IMR-90 (cell line): ENCODE measurements at regions not wholly inside any gene's neighbourhood (a gene's known extent, or its start where the extent isn't known, plus 50 kb on each side); places are given as distances from the start of the nearest gene placed in this dataset.

Experiments used
- ATAC-seq: fragments of 200-7000 bp; cut with Tn5 transposase; 2 replicates; pipeline ENCODE4 v1.9.1; 2020; ENCODE audit warnings: low read depth, mild to moderate bottlenecking, moderate library complexity
- BruUV-seq: library from RNA; stranded (reverse); fragments of 400-500 nt; replicated peaks from 2 replicates; lab custom pipeline; 2021; lab: Mats Ljungman, UMichigan
- CTCF ChIA-PET: fragments of 300-600 bp; formaldehyde crosslinking; extraction: SDS; loops from one replicate; lab custom pipeline; 2021; ENCODE audit warnings: antibody characterized with exemption; lab: Yijun Ruan, JAX
- POLR2A ChIA-PET: fragments of 300-600 bp; sonication (Branson Sonifier 250); formaldehyde crosslinking; loops from one replicate; lab custom pipeline; 2022; ENCODE audit warnings: antibody characterized with exemption; ENCODE audit not compliant: unreplicated experiment; lab: Charles Lee
- DNase-seq: peaks from one replicate; pipeline ENCODE4 v3.0.0; 2013
- H2AFZ ChIP-seq: replicated peaks from 2 replicates; pipeline ENCODE3; 2013; ENCODE audit warnings: low read length, mild to moderate bottlenecking; ENCODE audit not compliant: poor library complexity
- H2AK5ac ChIP-seq: 2 replicates; pipeline ENCODE4 v1.6.1; 2013; ENCODE audit warnings: low read depth, low read length, inconsistent platforms
- H2AK9ac ChIP-seq: replicated peaks from 2 replicates; pipeline ENCODE3; 2013; ENCODE audit warnings: mild to moderate bottlenecking, low read depth, low read length, moderate library complexity; ENCODE audit not compliant: poor library complexity
- H2BK120ac ChIP-seq: 2 replicates; pipeline ENCODE4 v1.6.1; 2013; ENCODE audit warnings: low read depth, low read length, inconsistent platforms
- H2BK15ac ChIP-seq: 3 replicates; pipeline ENCODE4 v1.6.1; 2013; ENCODE audit warnings: low read depth, low read length, inconsistent platforms
- H2BK20ac ChIP-seq: 2 replicates; pipeline ENCODE4 v1.6.1; 2013; ENCODE audit warnings: low read depth, mild to moderate bottlenecking, inconsistent platforms, low read length, moderate library complexity
- H2BK5ac ChIP-seq: 2 replicates; pipeline ENCODE4 v1.6.1; 2013; ENCODE audit warnings: mild to moderate bottlenecking, low read depth, low read length, inconsistent platforms; ENCODE audit not compliant: poor library complexity, severe bottlenecking
- H3K14ac ChIP-seq: replicated peaks from 2 replicates; pipeline ENCODE4 v1.6.1; 2013; ENCODE audit warnings: low read depth, low read length, inconsistent platforms
- H3K18ac ChIP-seq: 2 replicates; pipeline ENCODE4 v1.6.1; 2013; ENCODE audit warnings: low read depth, low read length, control low read depth
- H3K23ac ChIP-seq: 2 replicates; pipeline ENCODE4 v1.6.1; 2013; ENCODE audit warnings: low read depth, low read length, inconsistent platforms
- H3K27ac ChIP-seq: 2 replicates; pipeline ENCODE4 v1.5.1; 2013; ENCODE audit warnings: mild to moderate bottlenecking, control low read depth, low read length; ENCODE audit not compliant: insufficient read depth
- H3K27me3 ChIP-seq: 2 replicates; pipeline ENCODE4 v1.6.1; 2013; ENCODE audit warnings: low read length; ENCODE audit not compliant: control insufficient read depth, insufficient read depth
- H3K36me3 ChIP-seq: 2 replicates; pipeline ENCODE4 v1.6.1; 2013; ENCODE audit warnings: low read length, mixed read lengths; ENCODE audit not compliant: control insufficient read depth, insufficient read depth
- H3K4ac ChIP-seq: 2 replicates; pipeline ENCODE4 v1.6.1; 2013; ENCODE audit warnings: low read depth, low read length, inconsistent platforms
- H3K4me1 ChIP-seq: 2 replicates; pipeline ENCODE4 v1.6.1; 2013; ENCODE audit warnings: low read length, mixed read lengths; ENCODE audit not compliant: control insufficient read depth, insufficient read depth
- H3K4me2 ChIP-seq: 2 replicates; pipeline ENCODE4 v1.6.1; 2013; ENCODE audit warnings: low read depth, mild to moderate bottlenecking, control low read depth, low read length, moderate library complexity
- H3K4me3 ChIP-seq: 2 replicates; pipeline ENCODE4 v1.5.1; 2013; ENCODE audit warnings: low read depth, mild to moderate bottlenecking, control low read depth, low read length, moderate library complexity; ENCODE audit not compliant: insufficient read depth
- H3K56ac ChIP-seq: 2 replicates; pipeline ENCODE4 v1.6.1; 2013; ENCODE audit warnings: low read length, inconsistent platforms; ENCODE audit not compliant: insufficient read depth; ENCODE audit errors: extremely low read depth
- H3K79me1 ChIP-seq, 2 experiments: 2 replicates each; pipeline ENCODE4 v1.6.1; 2013; ENCODE audit warnings: low read length in 2 of 2, inconsistent platforms in 1 of 2, low read depth in 1 of 2
- H3K9ac ChIP-seq: 2 replicates; pipeline ENCODE4 v1.6.1; 2013; ENCODE audit warnings: low read depth, low read length, control low read depth
- H3K9me1 ChIP-seq: 2 replicates; pipeline ENCODE4 v1.6.1; 2013; ENCODE audit warnings: low read length, inconsistent platforms; ENCODE audit not compliant: insufficient read depth
- H3K9me3 ChIP-seq: 2 replicates; pipeline ENCODE4 v1.6.1; 2013; ENCODE audit warnings: low read length; ENCODE audit not compliant: control insufficient read depth, insufficient read depth
- H4K20me1 ChIP-seq: 2 replicates; pipeline ENCODE4 v1.6.1; 2013; ENCODE audit warnings: low read length, inconsistent platforms; ENCODE audit not compliant: insufficient read depth
- H4K5ac ChIP-seq: 2 replicates; pipeline ENCODE4 v1.6.1; 2013; ENCODE audit warnings: mild to moderate bottlenecking, low read depth, low read length, control low read depth
- H4K8ac ChIP-seq, 2 experiments: 2 replicates each; pipeline ENCODE4 v1.6.1; 2013; ENCODE audit warnings: low read depth in 2 of 2, low read length in 2 of 2, control low read depth in 1 of 2, inconsistent platforms in 1 of 2
- H4K91ac ChIP-seq: 2 replicates; pipeline ENCODE4 v1.6.1; 2013; ENCODE audit warnings: low read depth, low read length, inconsistent platforms; ENCODE audit not compliant: insufficient read depth
- CEBPB ChIP-seq: IDR thresholded peaks from 2 replicates; pipeline ENCODE4 v1.6.1; 2012; ENCODE audit warnings: low read depth, low read length, improper control_type of control experiment
- FOS ChIP-seq: fragments of 150-350 bp; IDR thresholded peaks from 2 replicates; pipeline ENCODE4 v1.6.1; 2016; ENCODE audit warnings: low read depth, low read length
- MAFK ChIP-seq: IDR thresholded peaks from 2 replicates; pipeline ENCODE4 v1.6.1; 2012; ENCODE audit warnings: low read depth, low read length, improper control_type of control experiment
- WGBS, 2 experiments: methylation state at CpG; one replicate each; pipeline versions ENCODE4 v1.1.5 to v1.1.7; 2013; ENCODE audit warnings: missing lambda C conversion rate in 2 of 2; ENCODE audit not compliant: insufficient read length in 1 of 2; ENCODE audit errors: extremely low coverage in 2 of 2; 5-methylcytosine and 5-hydroxymethylcytosine counted together
- dilution Hi-C: fragments of 300-500 bp; cut with HindIII; formaldehyde crosslinking; loops from one replicate; pipeline ENCODE4 v1.14.3; 2018; ENCODE audit warnings: low sequenced_read_pairs; ENCODE audit not compliant: unreplicated experiment
- in situ Hi-C: fragments of 300-500 bp; cut with MboI; formaldehyde crosslinking; loops from 3 replicates; pipeline ENCODE4 v1.14.3; 2019; ENCODE audit warnings: low sequenced_read_pairs, inconsistent platforms, mixed read lengths
- intact Hi-C: fragments of 100-400 bp; cut with micrococcal nuclease; formaldehyde crosslinking; loops from 2 replicates; pipeline ENCODE4 v1.10.0; 2022
- TF ChIP-seq, protein P1 (sequence below): conservative IDR thresholded peaks from 2 replicates; pipeline ENCODE4 v1.5.1; 2012; ENCODE audit warnings: mild to moderate bottlenecking, low read depth, low read length, improper control_type of control experiment

DNA sequence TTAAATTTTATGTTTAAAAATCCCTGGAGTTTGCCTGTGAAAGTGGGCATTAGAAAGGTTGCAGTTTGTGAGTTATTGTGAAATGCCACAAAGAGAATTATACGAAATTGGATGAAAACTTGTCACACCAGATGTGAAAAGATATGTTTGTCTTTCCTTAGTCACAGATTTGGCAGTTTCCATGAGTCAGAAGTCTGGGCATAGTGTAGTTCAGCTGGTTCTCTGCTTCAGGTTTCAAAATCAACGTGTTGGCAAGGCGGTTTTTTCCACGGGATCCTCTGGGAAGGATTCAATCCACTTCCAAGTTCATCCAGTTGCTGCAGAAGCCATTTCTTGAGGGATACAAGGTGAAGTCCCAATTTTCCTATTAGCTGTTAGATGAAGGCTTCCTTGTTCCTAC is 658.0 kb upstream of the CDH2 start:
- no peaks in the 10 kb centered on the region for H3K9me3 ChIP-seq
- no peak overlapping the region for H3K14ac ChIP-seq
- WGBS, 2 experiments: no CpG with 5 or more reads among the region's 4 CpGs
- ChIA-PET CTCF (no interaction called here), POLR2A (no interaction called here)
- H2BK15ac ChIP-seq: no peak overlapping the region; the same call in 2 of the 3 replicates
- no peak overlapping the region for H3K18ac ChIP-seq
- no peak overlapping the region for H4K8ac ChIP-seq
- H4K5ac ChIP-seq: peak overlapping the region; percentile 36; the same call in 1 of the 2 replicates
- H3K4me2 ChIP-seq: no peak overlapping the region
- no peak overlapping the region for H3K23ac ChIP-seq
- intact Hi-C loops (no loop called here), in situ Hi-C loops (no loop called here), dilution Hi-C loops (no loop called here)
- no peak overlapping the region for H4K91ac ChIP-seq
- no peak overlapping the region for H2AK9ac ChIP-seq
- no peaks in the 10 kb centered on the region for H3K79me1 ChIP-seq
- DNase-seq (peak; percentile 57), ATAC-seq (no peak; the same call in 1 of the 2 replicates)
- no peak overlapping the region for H2AFZ ChIP-seq
- TF ChIP-seq CEBPB: peak; percentile 67; the same call in 1 of the 2 replicates
- no peak for TF ChIP-seq FOS
- no peak for TF ChIP-seq MAFK
- TF ChIP-seq, protein P1, sequence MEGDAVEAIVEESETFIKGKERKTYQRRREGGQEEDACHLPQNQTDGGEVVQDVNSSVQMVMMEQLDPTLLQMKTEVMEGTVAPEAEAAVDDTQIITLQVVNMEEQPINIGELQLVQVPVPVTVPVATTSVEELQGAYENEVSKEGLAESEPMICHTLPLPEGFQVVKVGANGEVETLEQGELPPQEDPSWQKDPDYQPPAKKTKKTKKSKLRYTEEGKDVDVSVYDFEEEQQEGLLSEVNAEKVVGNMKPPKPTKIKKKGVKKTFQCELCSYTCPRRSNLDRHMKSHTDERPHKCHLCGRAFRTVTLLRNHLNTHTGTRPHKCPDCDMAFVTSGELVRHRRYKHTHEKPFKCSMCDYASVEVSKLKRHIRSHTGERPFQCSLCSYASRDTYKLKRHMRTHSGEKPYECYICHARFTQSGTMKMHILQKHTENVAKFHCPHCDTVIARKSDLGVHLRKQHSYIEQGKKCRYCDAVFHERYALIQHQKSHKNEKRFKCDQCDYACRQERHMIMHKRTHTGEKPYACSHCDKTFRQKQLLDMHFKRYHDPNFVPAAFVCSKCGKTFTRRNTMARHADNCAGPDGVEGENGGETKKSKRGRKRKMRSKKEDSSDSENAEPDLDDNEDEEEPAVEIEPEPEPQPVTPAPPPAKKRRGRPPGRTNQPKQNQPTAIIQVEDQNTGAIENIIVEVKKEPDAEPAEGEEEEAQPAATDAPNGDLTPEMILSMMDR: no peak
- H3K27me3 ChIP-seq: no peaks in the 10 kb centered on the region
- H3K4ac ChIP-seq: no peak overlapping the region
- no peak overlapping the region for H2BK5ac ChIP-seq
- BruUV-seq: no TSS peak
- no peak overlapping the region for H3K9ac ChIP-seq
- no peaks in the 10 kb centered on the region for H3K4me1 ChIP-seq
- H3K56ac ChIP-seq: no peak overlapping the region
- H2AK5ac ChIP-seq: no peak overlapping the region
- no peaks in the 10 kb centered on the region for H3K36me3 ChIP-seq
- no peak overlapping the region for H3K27ac ChIP-seq
- H3K9me1 ChIP-seq: no peaks in the 10 kb centered on the region
- no peaks in the 10 kb centered on the region for H4K20me1 ChIP-seq
- H2BK120ac ChIP-seq: no peak overlapping the region
- no peak overlapping the region for H2BK20ac ChIP-seq
- H3K4me3 ChIP-seq: no peak overlapping the region
